GM19455 (cell line): ENCODE measurements at regions not wholly inside any gene's neighbourhood (a gene's known extent, or its start where the extent isn't known, plus 50 kb on each side); places are given as distances from the start of the nearest gene placed in this dataset.

ENCODE experiments used
- ATAC-seq: cut with Tn5 transposase; IDR thresholded peaks from one replicate; pipeline ENCODE4 v1.9.1; 2021; ENCODE audit not compliant: unreplicated experiment

- no peak for ATAC-seq
Observed at GRCh38 chr12:124433147-124433874, 134.1 kb downstream of the NCOR2 start.

- no peak for ATAC-seq
Observed at GRCh38 chr12:124432376-124432775, 135.0 kb downstream of the NCOR2 start.

- no peak for ATAC-seq
Observed at GRCh38 chr12:124431971-124432370, 135.4 kb downstream of the NCOR2 start.

- no peak for ATAC-seq
Observed at GRCh38 chr12:124430491-124430890, 135.6 kb downstream of the RFLNA start.

GRCh38 chr12:124429535-124429934 is 134.6 kb downstream of the RFLNA start:
- ATAC-seq, result no peak

GRCh38 chr12:124428792-124429281 is 133.9 kb downstream of the RFLNA start:
- no peak for ATAC-seq

GRCh38 chr12:124428136-124428791 is 133.4 kb downstream of the RFLNA start:
- ATAC-seq, result no peak

DNA sequence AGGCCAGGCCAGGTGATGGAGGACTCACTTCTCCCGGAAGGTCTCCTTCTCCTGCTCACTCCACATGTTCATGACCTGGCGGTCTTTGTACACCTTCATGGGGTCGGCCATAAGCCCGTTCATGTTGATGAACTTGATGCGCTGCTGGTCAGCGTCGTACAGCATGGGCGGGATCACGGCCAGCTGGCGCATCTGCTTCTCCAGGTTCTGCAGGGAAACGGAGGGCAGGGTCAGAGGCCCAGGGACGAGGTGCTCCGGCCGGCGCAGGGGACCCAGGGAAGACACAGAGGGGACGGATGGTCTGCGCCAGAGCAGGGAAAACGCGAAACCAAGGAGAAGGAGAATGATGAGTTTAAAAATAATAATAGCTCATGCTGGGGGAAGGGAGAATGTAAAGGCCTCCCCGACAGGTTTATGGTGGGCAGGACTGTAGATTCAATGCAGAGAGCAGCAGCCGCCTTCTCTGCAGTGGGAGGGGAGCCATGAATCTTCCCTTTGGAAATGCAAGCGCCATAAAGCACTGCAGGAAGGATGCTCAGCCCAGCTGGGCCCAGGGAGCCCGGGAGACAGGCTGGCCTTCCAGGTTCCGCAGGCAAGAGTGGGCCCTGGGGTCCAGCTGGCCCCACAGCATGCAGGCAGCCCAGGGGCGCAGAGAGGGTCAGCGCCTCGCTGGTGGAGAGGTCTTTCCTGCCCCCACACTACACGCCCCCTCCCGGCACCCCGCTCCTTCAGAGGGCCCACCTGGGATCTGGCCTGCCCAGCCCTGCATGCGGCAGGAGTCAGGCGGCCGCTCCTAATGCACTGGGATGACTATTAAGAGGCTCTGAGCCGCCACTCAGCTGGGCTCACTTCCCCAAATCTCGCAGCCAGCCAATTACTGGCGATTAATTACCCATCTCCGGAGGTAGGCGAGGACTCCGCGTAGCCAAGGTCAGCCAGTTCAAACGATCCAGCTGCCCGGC is 132.0 kb downstream of the RFLNA start:
- no peak for ATAC-seq

DNA sequence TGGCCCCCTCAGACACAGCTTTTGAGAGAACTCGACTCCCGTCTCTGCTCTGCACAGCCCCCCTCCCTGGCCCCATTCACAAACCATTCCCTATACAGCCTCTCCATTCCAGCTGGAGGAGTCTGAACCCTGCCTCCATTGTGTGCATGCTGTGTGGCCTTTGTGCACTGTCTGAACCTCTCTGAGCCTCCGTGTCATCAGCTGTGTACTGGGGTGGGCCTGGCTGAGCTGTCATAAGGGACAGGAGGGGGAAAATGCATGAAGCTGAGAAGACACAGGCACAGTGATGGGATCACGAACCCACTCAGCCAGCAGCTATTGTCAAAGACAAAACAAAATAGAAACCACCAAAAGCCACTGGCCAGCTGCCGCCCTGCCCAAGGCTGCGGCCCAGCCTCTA is 130.8 kb downstream of the RFLNA start:
- ATAC-seq, result no peak

DNA sequence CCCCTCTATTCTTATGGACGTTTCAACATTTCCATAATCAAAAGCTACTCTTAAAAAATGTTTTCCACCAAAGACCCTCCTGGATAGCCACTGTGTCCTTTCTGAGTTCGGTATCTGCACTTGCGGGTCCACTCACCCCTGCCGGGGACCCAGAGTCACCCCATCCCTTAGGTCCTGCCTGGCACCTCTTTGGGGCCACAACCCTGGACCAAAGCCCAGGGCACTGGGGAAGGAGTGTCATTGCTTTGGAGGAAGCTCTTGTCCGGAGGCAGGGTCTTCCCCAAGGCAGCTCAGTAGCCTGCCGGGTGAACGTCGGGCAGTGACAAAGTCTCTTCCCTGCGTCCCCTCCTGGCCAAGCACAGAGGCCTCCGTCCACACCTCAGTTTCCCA is 129.6 kb downstream of the RFLNA start:
- ATAC-seq, result no peak

DNA sequence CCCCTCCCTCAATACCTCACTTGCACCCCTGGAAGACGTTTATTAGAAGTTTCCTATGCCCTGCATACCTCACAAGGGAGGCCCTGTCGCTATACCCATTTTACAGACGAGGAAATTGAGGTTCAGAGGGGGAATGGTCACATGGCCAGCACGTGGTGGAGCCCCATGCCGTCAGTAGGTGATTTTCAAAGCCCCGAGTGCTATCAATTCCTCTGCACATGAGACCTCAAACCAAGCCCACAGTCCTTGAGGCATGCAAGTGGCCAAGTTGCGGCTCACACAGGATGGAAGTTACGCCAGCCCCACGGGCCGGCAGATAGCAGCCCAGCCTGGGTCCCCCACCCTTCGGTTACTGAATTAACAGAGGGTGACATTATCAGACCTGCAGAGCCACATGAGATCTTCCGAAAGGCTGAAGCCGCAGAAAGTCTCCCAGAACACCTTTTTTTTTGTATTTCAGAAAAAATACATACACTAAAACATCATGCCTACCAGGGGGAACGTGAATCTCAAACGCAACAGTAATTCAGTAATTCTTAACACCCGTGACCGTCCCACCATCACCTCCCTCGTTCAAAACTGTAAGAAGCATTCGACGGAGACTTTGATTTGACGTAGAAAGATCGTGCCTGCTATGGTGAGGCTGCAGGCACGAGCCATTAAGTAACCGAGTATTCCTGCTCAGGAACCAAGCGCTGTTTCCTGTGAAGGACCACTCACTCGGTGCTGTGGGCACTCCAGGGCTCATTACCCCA is 129.0 kb downstream of the RFLNA start:
- ATAC-seq, result no peak

GRCh38 chr12:124422570-124423523 is 128.0 kb downstream of the RFLNA start:
- no peak for ATAC-seq

DNA sequence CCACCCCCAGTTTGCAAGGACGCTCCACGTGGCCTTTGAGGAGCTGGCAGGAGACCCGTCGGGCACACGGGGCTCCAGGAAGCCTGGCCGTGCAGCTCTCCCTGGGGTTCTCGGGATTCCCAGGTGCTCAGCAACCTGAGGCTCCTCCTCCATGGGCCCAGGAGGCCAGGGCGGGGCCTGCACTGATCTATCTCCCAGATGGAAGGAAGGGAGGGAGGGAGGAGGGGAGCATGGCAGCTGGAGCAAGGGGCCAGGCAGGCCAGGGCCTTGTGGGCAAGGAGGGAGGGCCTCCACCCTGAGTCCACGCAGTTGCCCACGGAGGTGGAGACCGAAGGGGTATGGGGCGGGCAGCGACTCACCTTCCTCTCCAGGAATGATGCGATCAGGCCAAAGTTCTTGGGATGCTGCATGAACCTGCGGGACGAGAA is 127.3 kb downstream of the RFLNA start:
- ATAC-seq, result no peak

DNA sequence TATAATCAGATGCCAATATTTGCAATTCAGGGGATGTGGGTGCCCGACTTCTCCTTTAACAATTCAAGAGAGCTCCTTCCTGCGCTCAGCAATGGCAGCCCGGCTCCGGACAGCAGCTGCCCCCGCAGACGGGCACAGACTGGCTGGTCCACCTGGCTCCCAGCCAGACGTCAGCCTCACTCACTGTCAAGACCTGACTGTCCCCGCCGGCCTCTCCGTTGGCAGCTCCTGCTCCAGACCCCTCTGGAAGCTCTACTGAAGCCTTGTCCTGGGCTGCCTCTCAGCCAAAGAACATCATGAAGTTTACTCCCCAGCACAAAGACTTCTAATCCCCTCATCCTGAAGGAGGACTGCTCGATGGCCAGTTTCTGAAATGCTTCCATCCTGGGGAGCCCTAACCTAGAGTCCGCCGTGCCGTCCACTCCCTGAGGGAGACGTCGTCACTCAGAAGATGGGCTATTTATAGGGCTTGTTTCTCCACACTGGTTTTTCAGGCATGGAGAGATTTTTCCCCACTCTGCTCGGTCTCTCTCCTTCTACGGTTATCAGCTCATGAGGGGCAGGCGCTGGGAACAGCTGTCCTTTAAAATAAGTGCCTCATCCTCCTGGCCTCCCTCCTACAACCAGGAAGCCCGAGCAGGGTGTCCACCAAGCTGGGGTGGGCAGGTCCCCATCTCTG is 126.2 kb downstream of the RFLNA start:
- ATAC-seq, result no peak

DNA sequence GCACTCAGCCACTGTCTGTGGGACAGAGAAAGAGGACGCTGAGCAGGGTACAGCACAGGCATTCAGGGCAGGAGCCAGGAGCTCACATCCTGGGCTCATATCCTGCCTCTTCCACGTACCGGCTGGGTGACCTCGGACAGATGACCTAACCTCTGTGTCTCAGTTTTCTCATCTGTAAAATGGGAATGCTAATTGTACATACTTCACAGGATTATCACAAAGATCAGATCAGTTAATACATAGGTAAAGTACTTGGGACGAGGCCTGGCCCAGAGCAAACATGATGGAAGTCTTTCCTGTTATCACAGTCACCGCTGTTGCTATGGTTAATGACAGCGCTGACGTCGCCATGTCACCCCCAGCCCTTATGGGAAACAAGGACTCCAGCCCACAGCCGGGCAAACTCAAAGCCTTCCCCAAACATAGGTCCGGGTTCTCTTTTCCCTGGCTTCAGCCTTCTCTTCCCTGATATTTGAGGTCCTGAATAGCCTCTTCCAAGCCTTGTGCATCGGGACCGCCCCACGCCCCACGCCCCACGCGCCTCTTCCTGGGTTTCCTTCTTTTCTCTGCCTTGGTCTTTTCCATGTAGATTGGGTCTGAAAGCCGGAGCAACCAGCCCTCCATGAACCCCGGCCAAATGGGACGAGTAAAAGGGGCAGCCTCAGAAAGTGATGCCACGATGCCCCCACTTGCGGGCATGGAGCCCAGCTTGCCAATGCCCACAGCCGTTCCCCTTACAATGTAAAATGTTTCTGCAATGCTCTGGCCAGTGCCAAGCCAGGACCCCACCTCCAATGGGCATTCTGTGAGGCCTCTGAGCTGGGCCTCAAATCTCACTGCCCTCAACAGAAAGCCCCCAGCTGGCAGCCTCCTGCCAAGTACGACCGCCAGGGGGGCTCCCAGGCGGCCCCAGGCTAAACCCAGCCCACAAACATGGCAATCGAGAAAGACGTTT is 125.4 kb downstream of the RFLNA start:
- no peak for ATAC-seq

DNA sequence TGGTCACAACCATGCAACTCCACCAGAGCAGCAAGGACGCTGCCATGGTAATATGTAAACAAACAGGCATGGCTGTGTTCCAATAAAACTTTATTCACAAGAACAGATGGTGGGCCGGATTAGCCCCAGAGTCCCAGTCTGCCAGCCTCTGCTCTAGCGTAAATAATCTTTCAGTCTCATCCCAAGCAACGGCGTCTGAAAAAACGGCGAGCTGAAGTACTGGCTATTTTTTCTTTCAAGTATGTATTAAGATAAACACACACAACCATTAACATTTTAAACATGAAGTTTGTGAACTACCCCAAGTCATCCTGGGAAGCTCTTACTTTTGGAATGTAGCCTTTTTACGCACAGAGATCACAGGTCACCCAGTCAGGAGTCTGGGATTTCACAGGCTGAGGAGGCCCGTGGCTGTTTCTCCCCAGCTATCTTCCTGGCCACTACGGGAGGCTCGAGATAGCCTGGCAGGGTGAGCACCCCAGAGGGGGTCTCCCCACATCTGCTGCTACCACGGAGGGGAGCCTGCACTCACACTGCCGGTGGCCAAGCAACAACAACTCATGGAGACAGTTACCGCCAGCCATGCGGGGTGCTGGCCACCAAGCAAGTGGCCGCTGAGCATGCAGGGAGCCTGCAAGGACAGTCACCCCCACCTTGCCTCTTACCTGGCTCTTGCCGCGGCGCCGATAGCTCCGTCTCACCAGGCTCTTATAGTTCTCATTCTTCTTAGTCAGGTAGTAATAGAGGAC is 124.6 kb downstream of the RFLNA start:
- no peak for ATAC-seq

- no peak for ATAC-seq
Observed at GRCh38 chr12:124418791-124419190, 123.9 kb downstream of the RFLNA start.
